ENCODE measurements at regions not wholly inside any gene's neighbourhood (a gene's known extent, or its start where the extent isn't known, plus 50 kb on each side); places are given as distances from the start of the nearest gene placed in this dataset.

- TF ChIP-seq POLR2A (IDR thresholded peaks at IDR 0.05) (no peak), CTCF (IDR thresholded peaks at IDR 0.05) (no peak), EP300 (IDR thresholded peaks at IDR 0.05) (no peak), POLR2AphosphoS5 (IDR thresholded peaks at IDR 0.05) (no peak)
These were observed 811.2 kb downstream of the RNF144A start for GRCh38 chr2:7728388-7728787.
